Effector memory CD4-positive, alpha-beta T cell (primary cell): ENCODE measurements at regions not wholly inside any gene's neighbourhood (a gene's known extent, or its start where the extent isn't known, plus 50 kb on each side); places are given as distances from the start of the nearest gene placed in this dataset.
"Not testable (repeated sequence)": the region's sequence is repeated elsewhere in the genome, so short reads cannot be mapped to it uniquely, and the experiment has no call there.

Source experiments
- DNase-seq, 3 donors: peaks; one replicate each; pipeline ENCODE4 v3.0.0-alpha.2; 2020
- H3K27ac ChIP-seq: 2 replicates; pipeline ENCODE4 v1.7.0; 2013; ENCODE audit warnings: mild to moderate bottlenecking, low read length, moderate library complexity; ENCODE audit not compliant: insufficient read depth, poor library complexity, severe bottlenecking
- H3K27me3 ChIP-seq: replicated peaks from 2 replicates; pipeline ENCODE4 v1.7.0; 2013; ENCODE audit warnings: mild to moderate bottlenecking, low read length; ENCODE audit not compliant: insufficient read depth, control insufficient read depth, poor library complexity, severe bottlenecking
- H3K36me3 ChIP-seq: 2 replicates; pipeline ENCODE4 v1.7.0; 2013; ENCODE audit warnings: mild to moderate bottlenecking, low read length, moderate library complexity; ENCODE audit not compliant: control insufficient read depth, insufficient read depth
- H3K4me1 ChIP-seq: 2 replicates; pipeline ENCODE4 v1.7.0; 2013; ENCODE audit warnings: low read length, mild to moderate bottlenecking; ENCODE audit not compliant: control insufficient read depth, insufficient read depth, poor library complexity, severe bottlenecking
- H3K4me3 ChIP-seq: 2 replicates; pipeline ENCODE4 v1.7.0; 2013; ENCODE audit warnings: low read length, low read depth, mild to moderate bottlenecking; ENCODE audit not compliant: insufficient read depth, poor library complexity, severe bottlenecking
- H3K9me3 ChIP-seq: 2 replicates; pipeline ENCODE4 v1.7.0; 2013; ENCODE audit warnings: mild to moderate bottlenecking, low read length, moderate library complexity; ENCODE audit not compliant: control insufficient read depth

- no peak for DNase-seq
- no peaks in the 10 kb centered on the region for H3K4me1 ChIP-seq
- H3K9me3 ChIP-seq, result no peaks in the 10 kb centered on the region
- no peak overlapping the region for H3K4me3 ChIP-seq
- H3K27ac ChIP-seq, result no peak overlapping the region
- H3K36me3 ChIP-seq, result no peaks in the 10 kb centered on the region
- H3K27me3 ChIP-seq, result no peaks in the 10 kb centered on the region
These were observed 132.1 kb upstream of the ADGRB3 start for GRCh38 chr6:68502946-68503345.

GRCh38 chr6:68497927-68498326 is 137.2 kb upstream of the ADGRB3 start:
- no peaks in the 10 kb centered on the region for H3K9me3 ChIP-seq
- H3K27me3 ChIP-seq, result no peaks in the 10 kb centered on the region
- no peaks in the 10 kb centered on the region for H3K4me1 ChIP-seq
- H3K4me3 ChIP-seq, result no peak overlapping the region
- no peak overlapping the region for H3K27ac ChIP-seq
- H3K36me3 ChIP-seq, result no peaks in the 10 kb centered on the region
- DNase-seq, result no peak

- H3K36me3 ChIP-seq, H3K27ac ChIP-seq, H3K9me3 ChIP-seq, H3K4me1 ChIP-seq, H3K4me3 ChIP-seq, H3K27me3 ChIP-seq, DNase-seq: not testable (repeated sequence)
These were observed 140.2 kb upstream of the ADGRB3 start for GRCh38 chr6:68494880-68495279.

- no peak for DNase-seq
- Histone ChIP-seq H3K27ac (no peak overlapping the region), H3K27me3 (no peaks in the 10 kb centered on the region), H3K36me3 (no peaks in the 10 kb centered on the region), H3K9me3 (no peaks in the 10 kb centered on the region), H3K4me1 (no peaks in the 10 kb centered on the region), H3K4me3 (no peak overlapping the region)
These were observed 158.5 kb upstream of the ADGRB3 start for GRCh38 chr6:68476611-68477010.

GRCh38 chr6:68473433-68474210 is 161.5 kb upstream of the ADGRB3 start:
- DNase-seq, result no peak
- H3K27ac ChIP-seq, result no peak overlapping the region
- no peaks in the 10 kb centered on the region for H3K9me3 ChIP-seq
- H3K36me3 ChIP-seq, result no peaks in the 10 kb centered on the region
- no peak overlapping the region for H3K4me3 ChIP-seq
- no peaks in the 10 kb centered on the region for H3K4me1 ChIP-seq
- H3K27me3 ChIP-seq, result no peaks in the 10 kb centered on the region

GRCh38 chr6:68468244-68468884 is 166.7 kb upstream of the ADGRB3 start:
- no peak overlapping the region for H3K4me3 ChIP-seq
- H3K9me3 ChIP-seq, result no peaks in the 10 kb centered on the region
- H3K4me1 ChIP-seq, result no peaks in the 10 kb centered on the region
- H3K27ac ChIP-seq, result no peak overlapping the region
- no peaks in the 10 kb centered on the region for H3K36me3 ChIP-seq
- H3K27me3 ChIP-seq, result no peaks in the 10 kb centered on the region
- no peak for DNase-seq

GRCh38 chr6:68458447-68458846 is 176.6 kb upstream of the ADGRB3 start:
- Histone ChIP-seq H3K27me3 (no peaks in the 10 kb centered on the region), H3K36me3 (no peaks in the 10 kb centered on the region), H3K4me1 (no peaks in the 10 kb centered on the region), H3K4me3 (no peak overlapping the region), H3K27ac (no peak overlapping the region), H3K9me3 (no peaks in the 10 kb centered on the region)
- DNase-seq, result no peak

- Histone ChIP-seq H3K27me3 (no peaks in the 10 kb centered on the region), H3K9me3 (no peaks in the 10 kb centered on the region), H3K4me1 (no peaks in the 10 kb centered on the region), H3K27ac (no peak overlapping the region), H3K4me3 (no peak overlapping the region), H3K36me3 (no peaks in the 10 kb centered on the region)
- no peak for DNase-seq
These were observed 188.0 kb upstream of the ADGRB3 start for GRCh38 chr6:68447112-68447511.

GRCh38 chr6:68445926-68446325 is 189.2 kb upstream of the ADGRB3 start:
- Histone ChIP-seq H3K27ac (no peak overlapping the region), H3K27me3 (no peaks in the 10 kb centered on the region), H3K36me3 (no peaks in the 10 kb centered on the region), H3K9me3 (no peaks in the 10 kb centered on the region), H3K4me1 (no peaks in the 10 kb centered on the region), H3K4me3 (no peak overlapping the region)
- DNase-seq, result no peak

- no peak overlapping the region for H3K27ac ChIP-seq
- H3K27me3 ChIP-seq, result no peaks in the 10 kb centered on the region
- no peaks in the 10 kb centered on the region for H3K36me3 ChIP-seq
- H3K9me3 ChIP-seq, result no peaks in the 10 kb centered on the region
- no peaks in the 10 kb centered on the region for H3K4me1 ChIP-seq
- no peak overlapping the region for H3K4me3 ChIP-seq
- DNase-seq, result no peak
These were observed 191.4 kb upstream of the ADGRB3 start for GRCh38 chr6:68443704-68444103.
